ENCODE measurements at regions not wholly inside any gene's neighbourhood (a gene's known extent, or its start where the extent isn't known, plus 50 kb on each side); places are given as distances from the start of the nearest gene placed in this dataset.

- Histone ChIP-seq H3K9me3 (ENCODE audit: control insufficient read depth in 2 of 3, low read length in 3 of 3) (no peaks in the 10 kb centered on the region), H3K4me1 (ENCODE audit: control insufficient read depth in 2 of 2, insufficient read depth in 2 of 2, low read length in 2 of 2) (no peaks in the 10 kb centered on the region), H3K36me3 (ENCODE audit: control insufficient read depth in 2 of 3, insufficient read depth in 3 of 3, low read length in 3 of 3) (no peaks in the 10 kb centered on the region), H3K27ac (ENCODE audit: low read depth, low read length) (no peak overlapping the region), H3K4me3 (ENCODE audit: low read length) (no peak overlapping the region), H3K27me3 (ENCODE audit: control insufficient read depth in 2 of 2, insufficient read depth in 2 of 2, low read length in 2 of 2) (no peaks in the 10 kb centered on the region)
- ATAC-seq (no peak), DNase-seq (no peak)
- intact Hi-C loops (cut with micrococcal nuclease): no loop called here
- ChIA-PET POLR2A (no interaction called here), CTCF (no interaction called here)
- H3K4me3 Mint-ChIP-seq: no peak overlapping the region
- no peak overlapping the region for H3K27ac Mint-ChIP-seq
- H3K36me3 Mint-ChIP-seq: no peaks in the 10 kb centered on the region
- H3K4me1 Mint-ChIP-seq: peaks cover 0 to 1% (median 0%) of the 10 kb centered on the region in 7 donors
- H3K27me3 Mint-ChIP-seq: peaks cover 0 to 9% (median 0%) of the 10 kb centered on the region in 5 donors
- H3K9me3 Mint-ChIP-seq: peaks cover 0 to 10% (median 0%) of the 10 kb centered on the region in 11 donors
Observed at GRCh38 chr10:105615715-105616365, 974.8 kb downstream of the SORCS3 start.

GRCh38 chr10:105611244-105611798, 970.2 kb downstream of the SORCS3 start:
- H3K4me3 ChIP-seq (ENCODE audit: low read length): no peak overlapping the region

GRCh38 chr10:105609451-105609850, 968.4 kb downstream of the SORCS3 start:
- H3K27ac ChIP-seq (ENCODE audit: low read depth, low read length): no peak overlapping the region
- no peak overlapping the region for H3K27ac Mint-ChIP-seq
- H3K27me3 Mint-ChIP-seq: peaks cover 0 to 12% (median 0%) of the 10 kb centered on the region in 5 donors
- CTCF ChIA-PET: no interaction called here
- DNase-seq: no peak
- no peaks in the 10 kb centered on the region for H3K9me3 ChIP-seq (ENCODE audit: control insufficient read depth in 2 of 3, low read length in 3 of 3)
- peaks cover 0 to 12% (median 2%) of the 10 kb centered on the region in 11 donors for H3K9me3 Mint-ChIP-seq
- peaks cover 0 to 1% (median 0%) of the 10 kb centered on the region in 7 donors for H3K4me1 Mint-ChIP-seq
- H3K27me3 ChIP-seq (ENCODE audit: control insufficient read depth in 2 of 2, insufficient read depth in 2 of 2, low read length in 2 of 2): no peaks in the 10 kb centered on the region
- POLR2A ChIA-PET: no interaction called here
- no peak overlapping the region for H3K4me3 ChIP-seq (ENCODE audit: low read length)
- H3K36me3 Mint-ChIP-seq: no peaks in the 10 kb centered on the region
- no peak for ATAC-seq
- intact Hi-C loops (cut with micrococcal nuclease): no loop called here
- no peaks in the 10 kb centered on the region for H3K4me1 ChIP-seq (ENCODE audit: control insufficient read depth in 2 of 2, insufficient read depth in 2 of 2, low read length in 2 of 2)
- no peaks in the 10 kb centered on the region for H3K36me3 ChIP-seq (ENCODE audit: control insufficient read depth in 2 of 3, insufficient read depth in 3 of 3, low read length in 3 of 3)
- no peak overlapping the region for H3K4me3 Mint-ChIP-seq

More at GRCh38 chr10:105611244-105611798, 970.2 kb downstream of the SORCS3 start:
- no peaks in the 10 kb centered on the region for H3K9me3 ChIP-seq (ENCODE audit: control insufficient read depth in 2 of 3, low read length in 3 of 3)
- peaks cover 0 to 12% (median 2%) of the 10 kb centered on the region in 11 donors for H3K9me3 Mint-ChIP-seq
- no peak overlapping the region for H3K27ac Mint-ChIP-seq
- H3K27me3 Mint-ChIP-seq: peaks cover 0 to 12% (median 0%) of the 10 kb centered on the region in 5 donors
- no peaks in the 10 kb centered on the region for H3K36me3 Mint-ChIP-seq
- no peak overlapping the region for H3K27ac ChIP-seq (ENCODE audit: low read depth, low read length)
- H3K4me3 Mint-ChIP-seq: no peak overlapping the region
- DNase-seq (no peak), ATAC-seq (no peak)
- intact Hi-C loops (cut with micrococcal nuclease): no loop called here
- H3K36me3 ChIP-seq (ENCODE audit: control insufficient read depth in 2 of 3, insufficient read depth in 3 of 3, low read length in 3 of 3): no peaks in the 10 kb centered on the region
- H3K4me1 Mint-ChIP-seq: peaks cover 0 to 1% (median 0%) of the 10 kb centered on the region in 7 donors
- POLR2A ChIA-PET: no interaction called here
- CTCF ChIA-PET: no interaction called here
- H3K27me3 ChIP-seq (ENCODE audit: control insufficient read depth in 2 of 2, insufficient read depth in 2 of 2, low read length in 2 of 2): no peaks in the 10 kb centered on the region
- no peaks in the 10 kb centered on the region for H3K4me1 ChIP-seq (ENCODE audit: control insufficient read depth in 2 of 2, insufficient read depth in 2 of 2, low read length in 2 of 2)

GRCh38 chr10:105605918-105606317, 964.8 kb downstream of the SORCS3 start:
- no peak overlapping the region for H3K27ac Mint-ChIP-seq
- peaks cover 0 to 15% (median 7%) of the 10 kb centered on the region in 11 donors for H3K9me3 Mint-ChIP-seq
- H3K4me3 ChIP-seq (ENCODE audit: low read length): no peak overlapping the region
- DNase-seq (no peak), ATAC-seq (no peak)
- POLR2A ChIA-PET: no interaction called here
- H3K4me1 ChIP-seq (ENCODE audit: control insufficient read depth in 2 of 2, insufficient read depth in 2 of 2, low read length in 2 of 2): no peaks in the 10 kb centered on the region
- intact Hi-C loops (cut with micrococcal nuclease): no loop called here
- no peaks in the 10 kb centered on the region for H3K27me3 ChIP-seq (ENCODE audit: control insufficient read depth in 2 of 2, insufficient read depth in 2 of 2, low read length in 2 of 2)
- H3K9me3 ChIP-seq (ENCODE audit: control insufficient read depth in 2 of 3, low read length in 3 of 3): no peaks in the 10 kb centered on the region
- no peak overlapping the region for H3K27ac ChIP-seq (ENCODE audit: low read depth, low read length)
- no peak overlapping the region for H3K4me3 Mint-ChIP-seq
- H3K36me3 Mint-ChIP-seq: no peaks in the 10 kb centered on the region
- no peaks in the 10 kb centered on the region for H3K4me1 Mint-ChIP-seq
- H3K36me3 ChIP-seq (ENCODE audit: control insufficient read depth in 2 of 3, insufficient read depth in 3 of 3, low read length in 3 of 3): no peaks in the 10 kb centered on the region
- peaks cover 0 to 7% (median 0%) of the 10 kb centered on the region in 5 donors for H3K27me3 Mint-ChIP-seq
- CTCF ChIA-PET: no interaction called here

- no peak overlapping the region for H3K27ac ChIP-seq (ENCODE audit: low read depth, low read length)
- Mint-ChIP-seq H3K36me3 (no peaks in the 10 kb centered on the region), H3K9me3 (peaks cover 0 to 15% (median 7%) of the 10 kb centered on the region in 11 donors), H3K27ac (no peak overlapping the region), H3K27me3 (peaks cover 0 to 7% (median 0%) of the 10 kb centered on the region in 5 donors), H3K4me3 (no peak overlapping the region), H3K4me1 (no peaks in the 10 kb centered on the region)
- H3K36me3 ChIP-seq (ENCODE audit: control insufficient read depth in 2 of 3, insufficient read depth in 3 of 3, low read length in 3 of 3): no peaks in the 10 kb centered on the region
- H3K27me3 ChIP-seq (ENCODE audit: control insufficient read depth in 2 of 2, insufficient read depth in 2 of 2, low read length in 2 of 2): no peaks in the 10 kb centered on the region
- no peaks in the 10 kb centered on the region for H3K9me3 ChIP-seq (ENCODE audit: control insufficient read depth in 2 of 3, low read length in 3 of 3)
- CTCF ChIA-PET: no interaction called here
- POLR2A ChIA-PET: no interaction called here
- H3K4me3 ChIP-seq (ENCODE audit: low read length): no peak overlapping the region
- DNase-seq (no peak), ATAC-seq (no peak)
- intact Hi-C loops (cut with micrococcal nuclease): no loop called here
- no peaks in the 10 kb centered on the region for H3K4me1 ChIP-seq (ENCODE audit: control insufficient read depth in 2 of 2, insufficient read depth in 2 of 2, low read length in 2 of 2)
Observed at GRCh38 chr10:105605104-105605503, 964.0 kb downstream of the SORCS3 start.

GRCh38 chr10:105598207-105598606, 957.1 kb downstream of the SORCS3 start:
- Histone ChIP-seq H3K27ac (ENCODE audit: low read depth, low read length) (no peak overlapping the region), H3K27me3 (ENCODE audit: control insufficient read depth in 2 of 2, insufficient read depth in 2 of 2, low read length in 2 of 2) (no peaks in the 10 kb centered on the region), H3K4me1 (ENCODE audit: control insufficient read depth in 2 of 2, insufficient read depth in 2 of 2, low read length in 2 of 2) (no peaks in the 10 kb centered on the region), H3K9me3 (ENCODE audit: control insufficient read depth in 2 of 3, low read length in 3 of 3) (no peaks in the 10 kb centered on the region), H3K4me3 (ENCODE audit: low read length) (no peak overlapping the region), H3K36me3 (ENCODE audit: control insufficient read depth in 2 of 3, insufficient read depth in 3 of 3, low read length in 3 of 3) (no peaks in the 10 kb centered on the region)
- Mint-ChIP-seq H3K27me3 (peaks cover 0 to 10% (median 0%) of the 10 kb centered on the region in 5 donors), H3K4me1 (no peaks in the 10 kb centered on the region), H3K9me3 (peaks cover 0 to 16% (median 5%) of the 10 kb centered on the region in 11 donors), H3K27ac (no peak overlapping the region), H3K4me3 (no peak overlapping the region), H3K36me3 (no peaks in the 10 kb centered on the region)
- ATAC-seq: no peak
- intact Hi-C loops (cut with micrococcal nuclease): no loop called here
- ChIA-PET POLR2A (no interaction called here), CTCF (no interaction called here)
- DNase-seq: no peak

GRCh38 chr10:105597312-105597711, 956.2 kb downstream of the SORCS3 start:
- intact Hi-C loops (cut with micrococcal nuclease): no loop called here
- H3K4me1 ChIP-seq (ENCODE audit: control insufficient read depth in 2 of 2, insufficient read depth in 2 of 2, low read length in 2 of 2): no peaks in the 10 kb centered on the region
- H3K27me3 Mint-ChIP-seq: peaks cover 0 to 10% (median 0%) of the 10 kb centered on the region in 5 donors
- no peak for ATAC-seq
- peaks cover 0 to 12% (median 2%) of the 10 kb centered on the region in 11 donors for H3K9me3 Mint-ChIP-seq
- ChIA-PET POLR2A (no interaction called here), CTCF (no interaction called here)
- no peak overlapping the region for H3K4me3 ChIP-seq (ENCODE audit: low read length)
- H3K27ac Mint-ChIP-seq: no peak overlapping the region
- no peaks in the 10 kb centered on the region for H3K9me3 ChIP-seq (ENCODE audit: control insufficient read depth in 2 of 3, low read length in 3 of 3)
- no peak overlapping the region for H3K4me3 Mint-ChIP-seq
- no peaks in the 10 kb centered on the region for H3K36me3 Mint-ChIP-seq
- H3K36me3 ChIP-seq (ENCODE audit: control insufficient read depth in 2 of 3, insufficient read depth in 3 of 3, low read length in 3 of 3): no peaks in the 10 kb centered on the region
- no peaks in the 10 kb centered on the region for H3K27me3 ChIP-seq (ENCODE audit: control insufficient read depth in 2 of 2, insufficient read depth in 2 of 2, low read length in 2 of 2)
- DNase-seq: no peak
- no peak overlapping the region for H3K27ac ChIP-seq (ENCODE audit: low read depth, low read length)
- no peaks in the 10 kb centered on the region for H3K4me1 Mint-ChIP-seq

Measured in naive thymus-derived CD4-positive, alpha-beta T cell (primary cell).